ENCODE measurements at regions not wholly inside any gene's neighbourhood (a gene's known extent, or its start where the extent isn't known, plus 50 kb on each side); places are given as distances from the start of the nearest gene placed in this dataset.

DNA sequence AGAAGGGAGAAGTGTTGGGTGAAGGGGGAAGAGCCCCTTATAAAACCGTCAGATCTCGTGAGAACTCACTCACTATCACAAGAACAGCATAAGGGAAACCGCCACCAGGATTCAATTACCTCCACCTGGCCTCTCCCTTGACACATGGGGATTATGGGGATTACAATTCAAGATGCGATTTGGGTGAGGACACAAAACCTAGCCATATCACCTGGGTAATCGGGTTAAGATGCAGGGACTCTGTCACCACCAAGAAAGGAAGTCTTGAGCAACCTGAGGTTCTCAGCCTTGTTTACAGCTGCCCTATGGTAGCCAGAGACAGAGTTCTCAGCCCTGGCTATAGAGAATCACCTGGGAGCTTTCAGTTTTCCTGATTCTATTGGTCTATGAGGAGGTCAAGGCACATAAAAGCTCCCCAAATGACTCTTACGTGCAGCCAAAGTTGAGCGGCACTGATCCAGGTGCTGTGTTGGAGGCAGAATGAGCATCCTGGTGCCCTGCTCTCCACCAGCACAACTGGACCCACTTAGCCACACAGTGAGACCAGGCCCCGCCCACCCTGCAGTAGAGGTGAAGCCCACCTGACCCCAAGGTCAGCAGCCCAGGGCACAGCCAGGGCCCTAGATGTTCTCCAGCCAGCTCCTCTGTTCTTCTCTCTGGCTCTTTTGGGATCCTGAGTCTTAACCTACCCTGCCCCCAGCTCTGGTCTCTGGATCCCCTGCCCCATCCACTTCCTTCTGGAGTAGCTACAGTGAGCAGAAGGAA, 138.5 kb upstream of the CDH5 start:
- Histone ChIP-seq H3K4me3 (replicated peaks; ENCODE audit: insufficient read depth, low read length) (no peak overlapping the region), H3K27me3 (ENCODE audit: insufficient read depth, poor library complexity, severe bottlenecking) (no peaks in the 10 kb centered on the region), H3K27ac (replicated peaks) (peak overlapping the region; percentile 35)
- TF ChIP-seq SPI1 (IDR thresholded peaks at IDR 0.05; ENCODE audit: borderline replicate concordance, low read depth) = peak; percentile 38; the same call in 1 of the 2 replicates
- TF ChIP-seq GABPA (IDR thresholded peaks at IDR 0.05; ENCODE audit: low read depth) = no peak
- peak in 1 of 2 experiments; percentile 43 for DNase-seq (ENCODE audit: low read depth in 1 of 2, low spot score in 1 of 2)

DNA sequence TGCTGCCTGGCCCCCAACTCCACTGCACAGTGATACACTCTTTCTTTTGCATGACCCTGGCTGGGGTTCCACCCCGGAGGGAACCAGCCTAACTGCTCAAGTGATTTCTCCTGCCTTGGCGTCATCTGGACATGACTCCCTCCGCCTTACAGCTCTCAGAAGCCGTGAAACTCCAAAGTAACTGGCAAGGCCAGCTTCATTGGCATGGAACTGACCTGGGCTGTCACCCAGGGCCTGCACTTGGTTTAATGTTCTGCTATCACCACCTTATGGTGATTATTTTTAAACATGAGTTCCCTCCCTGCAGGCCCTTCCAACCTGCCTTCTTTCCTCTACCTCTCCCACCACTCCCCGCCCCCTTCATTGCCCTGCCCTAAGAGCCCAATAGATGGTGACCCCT, 139.7 kb upstream of the CDH5 start:
- no peak overlapping the region for H3K4me3 ChIP-seq (replicated peaks; ENCODE audit: insufficient read depth, low read length)
- no peak for DNase-seq (ENCODE audit: low read depth in 1 of 2, low spot score in 1 of 2)
- H3K27ac ChIP-seq (replicated peaks) = no peak overlapping the region
- no peaks in the 10 kb centered on the region for H3K27me3 ChIP-seq (ENCODE audit: insufficient read depth, poor library complexity, severe bottlenecking)
- no peak for TF ChIP-seq POLR2AphosphoS5 (IDR thresholded peaks at IDR 0.05; ENCODE audit: low read depth)
- TF ChIP-seq GABPA (IDR thresholded peaks at IDR 0.05; ENCODE audit: low read depth) = no peak
- TF ChIP-seq, protein P1, sequence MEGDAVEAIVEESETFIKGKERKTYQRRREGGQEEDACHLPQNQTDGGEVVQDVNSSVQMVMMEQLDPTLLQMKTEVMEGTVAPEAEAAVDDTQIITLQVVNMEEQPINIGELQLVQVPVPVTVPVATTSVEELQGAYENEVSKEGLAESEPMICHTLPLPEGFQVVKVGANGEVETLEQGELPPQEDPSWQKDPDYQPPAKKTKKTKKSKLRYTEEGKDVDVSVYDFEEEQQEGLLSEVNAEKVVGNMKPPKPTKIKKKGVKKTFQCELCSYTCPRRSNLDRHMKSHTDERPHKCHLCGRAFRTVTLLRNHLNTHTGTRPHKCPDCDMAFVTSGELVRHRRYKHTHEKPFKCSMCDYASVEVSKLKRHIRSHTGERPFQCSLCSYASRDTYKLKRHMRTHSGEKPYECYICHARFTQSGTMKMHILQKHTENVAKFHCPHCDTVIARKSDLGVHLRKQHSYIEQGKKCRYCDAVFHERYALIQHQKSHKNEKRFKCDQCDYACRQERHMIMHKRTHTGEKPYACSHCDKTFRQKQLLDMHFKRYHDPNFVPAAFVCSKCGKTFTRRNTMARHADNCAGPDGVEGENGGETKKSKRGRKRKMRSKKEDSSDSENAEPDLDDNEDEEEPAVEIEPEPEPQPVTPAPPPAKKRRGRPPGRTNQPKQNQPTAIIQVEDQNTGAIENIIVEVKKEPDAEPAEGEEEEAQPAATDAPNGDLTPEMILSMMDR (IDR thresholded peaks at IDR 0.05; ENCODE audit: insufficient read depth, low read length) = no peak
- TF ChIP-seq, protein P2, sequence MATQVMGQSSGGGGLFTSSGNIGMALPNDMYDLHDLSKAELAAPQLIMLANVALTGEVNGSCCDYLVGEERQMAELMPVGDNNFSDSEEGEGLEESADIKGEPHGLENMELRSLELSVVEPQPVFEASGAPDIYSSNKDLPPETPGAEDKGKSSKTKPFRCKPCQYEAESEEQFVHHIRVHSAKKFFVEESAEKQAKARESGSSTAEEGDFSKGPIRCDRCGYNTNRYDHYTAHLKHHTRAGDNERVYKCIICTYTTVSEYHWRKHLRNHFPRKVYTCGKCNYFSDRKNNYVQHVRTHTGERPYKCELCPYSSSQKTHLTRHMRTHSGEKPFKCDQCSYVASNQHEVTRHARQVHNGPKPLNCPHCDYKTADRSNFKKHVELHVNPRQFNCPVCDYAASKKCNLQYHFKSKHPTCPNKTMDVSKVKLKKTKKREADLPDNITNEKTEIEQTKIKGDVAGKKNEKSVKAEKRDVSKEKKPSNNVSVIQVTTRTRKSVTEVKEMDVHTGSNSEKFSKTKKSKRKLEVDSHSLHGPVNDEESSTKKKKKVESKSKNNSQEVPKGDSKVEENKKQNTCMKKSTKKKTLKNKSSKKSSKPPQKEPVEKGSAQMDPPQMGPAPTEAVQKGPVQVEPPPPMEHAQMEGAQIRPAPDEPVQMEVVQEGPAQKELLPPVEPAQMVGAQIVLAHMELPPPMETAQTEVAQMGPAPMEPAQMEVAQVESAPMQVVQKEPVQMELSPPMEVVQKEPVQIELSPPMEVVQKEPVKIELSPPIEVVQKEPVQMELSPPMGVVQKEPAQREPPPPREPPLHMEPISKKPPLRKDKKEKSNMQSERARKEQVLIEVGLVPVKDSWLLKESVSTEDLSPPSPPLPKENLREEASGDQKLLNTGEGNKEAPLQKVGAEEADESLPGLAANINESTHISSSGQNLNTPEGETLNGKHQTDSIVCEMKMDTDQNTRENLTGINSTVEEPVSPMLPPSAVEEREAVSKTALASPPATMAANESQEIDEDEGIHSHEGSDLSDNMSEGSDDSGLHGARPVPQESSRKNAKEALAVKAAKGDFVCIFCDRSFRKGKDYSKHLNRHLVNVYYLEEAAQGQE (IDR thresholded peaks at IDR 0.05; ENCODE audit: insufficient replicate concordance, low read depth) = no peak
- no peak for TF ChIP-seq SPI1 (IDR thresholded peaks at IDR 0.05; ENCODE audit: borderline replicate concordance, low read depth)

DNA sequence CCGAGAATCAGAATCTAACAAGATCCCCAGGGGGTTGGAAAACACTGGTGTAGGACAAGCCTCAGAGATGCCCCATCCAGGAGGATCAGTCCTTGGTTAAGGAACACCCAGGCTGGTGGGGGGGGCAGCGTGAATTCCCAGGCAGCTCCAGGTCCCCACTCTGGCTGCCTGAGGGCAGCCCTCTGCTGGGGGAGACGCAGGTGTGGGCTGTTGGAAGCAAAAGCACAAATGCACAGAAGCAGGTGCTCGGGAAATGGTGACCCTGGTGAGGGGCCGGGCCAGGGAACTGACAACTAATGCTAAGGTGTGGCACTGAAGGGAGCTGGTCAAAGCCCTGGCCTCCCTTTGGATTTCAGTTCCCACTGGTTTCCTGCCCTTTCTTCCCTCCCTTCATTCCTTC, 140.8 kb upstream of the CDH5 start:
- no peak for TF ChIP-seq SPI1 (IDR thresholded peaks at IDR 0.05; ENCODE audit: borderline replicate concordance, low read depth)
- no peak for TF ChIP-seq GABPA (IDR thresholded peaks at IDR 0.05; ENCODE audit: low read depth)
- TF ChIP-seq, protein P2 (IDR thresholded peaks at IDR 0.05; ENCODE audit: insufficient replicate concordance, low read depth) = no peak
- TF ChIP-seq, protein P1 (IDR thresholded peaks at IDR 0.05; ENCODE audit: insufficient read depth, low read length) = no peak
- TF ChIP-seq POLR2AphosphoS5 (IDR thresholded peaks at IDR 0.05; ENCODE audit: low read depth) = no peak
- no peak for DNase-seq (ENCODE audit: low read depth in 1 of 2, low spot score in 1 of 2)
- H3K27ac ChIP-seq (replicated peaks) = no peak overlapping the region
- no peaks in the 10 kb centered on the region for H3K27me3 ChIP-seq (ENCODE audit: insufficient read depth, poor library complexity, severe bottlenecking)
- H3K4me3 ChIP-seq (replicated peaks; ENCODE audit: insufficient read depth, low read length) = no peak overlapping the region

DNA sequence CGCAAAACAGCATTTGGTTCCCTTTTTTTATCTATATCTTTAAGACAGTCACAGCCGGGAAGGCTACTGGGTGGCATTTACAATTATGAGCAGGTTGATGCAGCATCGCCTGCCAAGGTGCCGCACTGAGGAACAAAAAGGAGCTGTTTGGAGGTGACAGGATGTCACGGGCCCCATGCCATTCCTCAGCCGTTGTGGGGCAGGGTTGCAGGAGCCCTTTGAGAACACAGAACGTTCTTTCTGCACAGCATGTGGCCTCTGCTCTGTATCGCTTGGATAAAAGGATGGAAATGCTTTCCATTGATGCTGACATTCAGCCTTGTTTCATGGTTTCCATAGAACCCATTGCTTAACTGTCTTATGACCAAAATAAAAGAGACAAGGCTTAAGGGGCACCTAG, 141.9 kb upstream of the CDH5 start:
- Histone ChIP-seq H3K27ac (replicated peaks) (no peak overlapping the region), H3K27me3 (ENCODE audit: insufficient read depth, poor library complexity, severe bottlenecking) (no peaks in the 10 kb centered on the region), H3K4me3 (replicated peaks; ENCODE audit: insufficient read depth, low read length) (no peak overlapping the region)
- peak in 1 of 2 experiments; percentile 24 for DNase-seq (ENCODE audit: low read depth in 1 of 2, low spot score in 1 of 2)
- TF ChIP-seq GABPA (IDR thresholded peaks at IDR 0.05; ENCODE audit: low read depth) = no peak
- TF ChIP-seq, protein P2 (IDR thresholded peaks at IDR 0.05; ENCODE audit: insufficient replicate concordance, low read depth) = no peak
- TF ChIP-seq, protein P1 (IDR thresholded peaks at IDR 0.05; ENCODE audit: insufficient read depth, low read length) = no peak
- no peak for TF ChIP-seq SPI1 (IDR thresholded peaks at IDR 0.05; ENCODE audit: borderline replicate concordance, low read depth)
- no peak for TF ChIP-seq POLR2AphosphoS5 (IDR thresholded peaks at IDR 0.05; ENCODE audit: low read depth)
